ENCODE measurements at regions not wholly inside any gene's neighbourhood (a gene's known extent, or its start where the extent isn't known, plus 50 kb on each side); places are given as distances from the start of the nearest gene placed in this dataset.

- no peak overlapping the region for H3K27ac ChIP-seq (ENCODE audit: insufficient read depth, low read depth, low read length)
- no peaks in the 10 kb centered on the region for H3K27me3 ChIP-seq (ENCODE audit: control insufficient read depth in 2 of 2, insufficient read depth in 2 of 2, low read length in 2 of 2)
- H3K9me1 ChIP-seq (replicated peaks; ENCODE audit: control insufficient read depth, extremely low read depth, insufficient read depth, low read length), result no peaks in the 10 kb centered on the region
- H3K9ac ChIP-seq (replicated peaks; ENCODE audit: extremely low read depth, insufficient read depth, low read length), result no peak overlapping the region
- DNase-seq (ENCODE audit: low read depth, low spot score) (no peak), FAIRE-seq (no peak)
- no peak overlapping the region for H3K4me3 ChIP-seq (replicated peaks in 1 of 3; ENCODE audit: insufficient read depth in 1 of 3, low read depth in 1 of 3, low read length in 3 of 3)
- BruUV-seq (replicated peaks), result no TSS peak
- no peak overlapping the region for H2AFZ ChIP-seq (ENCODE audit: low read depth, low read length)
- dilution Hi-C loops (cut with MboI; ENCODE audit: extremely low pct_ligation_motif_present, low sequenced_read_pairs), result no loop called here
- ChIA-PET CTCF (no interaction called here), POLR2A (no interaction called here)
- TF ChIP-seq EZH2 (IDR thresholded peaks at IDR 0.05; ENCODE audit: borderline replicate concordance, low read depth, low read length, severe bottlenecking) (no peak), CTCF (IDR thresholded peaks at IDR 0.05; ENCODE audit: extremely low read depth in 1 of 2, insufficient read depth in 1 of 2, low read depth in 1 of 2, low read length in 2 of 2) (no peak), POLR2AphosphoS5 (IDR thresholded peaks at IDR 0.05; ENCODE audit: insufficient read depth, low read depth, low read length) (no peak), MYC (IDR thresholded peaks at IDR 0.05; ENCODE audit: low read depth, low read length) (no peak), POLR2A (IDR thresholded peaks at IDR 0.05; ENCODE audit: low read depth, low read length) (no peak), GATA2 (IDR thresholded peaks at IDR 0.05; ENCODE audit: insufficient read depth, insufficient read length, low read depth, low read length) (no peak), FOS (IDR thresholded peaks at IDR 0.05; ENCODE audit: borderline replicate concordance, insufficient read depth, low read length) (no peak), MAX (IDR thresholded peaks at IDR 0.05; ENCODE audit: insufficient read depth, insufficient read length) (no peak), JUN (IDR thresholded peaks at IDR 0.05; ENCODE audit: borderline replicate concordance, insufficient read depth, insufficient read length, low read depth) (no peak)
- no peaks in the 10 kb centered on the region for H3K36me3 ChIP-seq (ENCODE audit: control insufficient read depth in 2 of 2, extremely low read depth in 1 of 2, insufficient read depth in 2 of 2, low read length in 2 of 2)
- no peaks in the 10 kb centered on the region for H3K9me3 ChIP-seq (replicated peaks; ENCODE audit: control insufficient read depth, insufficient read depth, low read length)
- no peaks in the 10 kb centered on the region for H4K20me1 ChIP-seq (replicated peaks; ENCODE audit: control insufficient read depth, extremely low read depth, insufficient read depth, low read length)
- H3K4me1 ChIP-seq (ENCODE audit: control insufficient read depth, extremely low read depth, insufficient read depth, low read length), result no peaks in the 10 kb centered on the region
- H3K4me2 ChIP-seq (ENCODE audit: insufficient read depth, low read length), result no peak overlapping the region
- intact Hi-C loops (cut with micrococcal nuclease), result no loop called here
- H3K79me2 ChIP-seq (ENCODE audit: control insufficient read depth, insufficient read depth, low read length), result no peaks in the 10 kb centered on the region
Observed at GRCh38 chr1:238722812-238723211, 663.6 kb upstream of the CHRM3 start.

Data from endothelial cell of umbilical vein (primary cell).